GM12865 (cell line): ENCODE measurements at regions not wholly inside any gene's neighbourhood (a gene's known extent, or its start where the extent isn't known, plus 50 kb on each side); places are given as distances from the start of the nearest gene placed in this dataset.

ENCODE experiments used
- DNase-seq: peaks from one replicate; pipeline ENCODE4 v3.0.0; 2010; ENCODE audit warnings: low read depth
- H3K4me3 ChIP-seq: 2 replicates; pipeline ENCODE4 v1.5.1; 2011; ENCODE audit warnings: mild to moderate bottlenecking, low read depth, low read length, control low read depth
- CTCF ChIP-seq: IDR thresholded peaks from 2 replicates; pipeline ENCODE4 v1.5.1; 2011; ENCODE audit warnings: low read length, control low read depth, low read depth, inconsistent platforms; ENCODE audit not compliant: insufficient read depth; ENCODE audit errors: missing control alignments

DNA sequence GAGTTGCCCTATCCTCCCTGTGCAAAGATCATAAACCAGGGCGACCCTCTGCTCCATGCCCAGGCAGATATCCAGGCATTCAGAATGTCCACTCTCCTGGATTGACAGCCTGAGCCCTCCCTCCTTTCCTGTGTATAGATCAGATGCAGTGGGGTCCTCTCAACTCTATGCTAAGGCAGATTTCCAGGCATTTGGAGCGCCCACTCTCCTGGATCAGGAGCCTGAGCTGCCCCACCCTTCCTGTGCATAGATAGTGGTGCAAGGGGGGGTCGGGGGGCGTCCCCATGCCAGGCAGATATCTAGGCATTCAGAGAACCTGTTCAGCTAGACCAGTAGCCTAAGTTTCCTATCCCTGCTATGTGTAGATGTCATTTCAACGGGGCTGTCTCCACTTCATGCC is 941.1 kb downstream of the PCDH19 start:
- H3K4me3 ChIP-seq = no peak overlapping the region
- DNase-seq = no peak
- no peak for TF ChIP-seq CTCF

- no peak for DNase-seq
- H3K4me3 ChIP-seq = no peak overlapping the region
- no peak for TF ChIP-seq CTCF
These were observed 948.9 kb downstream of the PCDH19 start for GRCh38 chrX:99461223-99461622.

- H3K4me3 ChIP-seq = no peak overlapping the region
These were observed 964.7 kb downstream of the PCDH19 start for GRCh38 chrX:99445336-99445735.

DNA sequence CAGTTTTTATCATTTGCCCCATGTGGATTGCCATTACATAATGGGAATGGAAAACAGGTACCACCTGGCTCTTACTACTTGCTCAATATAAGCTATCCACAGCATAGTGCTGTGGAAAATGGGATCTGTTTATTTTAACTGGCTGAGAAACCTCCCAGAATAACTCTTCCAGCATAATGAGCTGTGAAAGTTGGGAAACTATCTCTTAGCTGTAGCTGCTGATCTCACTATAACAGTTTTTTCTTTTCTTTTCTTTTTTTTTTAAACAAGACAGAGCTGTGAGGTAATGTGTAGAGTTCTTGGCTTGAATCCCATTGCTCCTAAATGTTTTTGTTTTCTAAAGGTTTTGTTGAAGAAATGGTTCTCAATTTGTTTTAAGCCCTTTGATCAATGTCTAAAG is 988.3 kb downstream of the PCDH19 start:
- H3K4me3 ChIP-seq = no peak overlapping the region
- DNase-seq = no peak
- no peak for TF ChIP-seq CTCF

More at GRCh38 chrX:99445336-99445735, 964.7 kb downstream of the PCDH19 start:
- DNase-seq = no peak
- TF ChIP-seq CTCF = no peak

DNA sequence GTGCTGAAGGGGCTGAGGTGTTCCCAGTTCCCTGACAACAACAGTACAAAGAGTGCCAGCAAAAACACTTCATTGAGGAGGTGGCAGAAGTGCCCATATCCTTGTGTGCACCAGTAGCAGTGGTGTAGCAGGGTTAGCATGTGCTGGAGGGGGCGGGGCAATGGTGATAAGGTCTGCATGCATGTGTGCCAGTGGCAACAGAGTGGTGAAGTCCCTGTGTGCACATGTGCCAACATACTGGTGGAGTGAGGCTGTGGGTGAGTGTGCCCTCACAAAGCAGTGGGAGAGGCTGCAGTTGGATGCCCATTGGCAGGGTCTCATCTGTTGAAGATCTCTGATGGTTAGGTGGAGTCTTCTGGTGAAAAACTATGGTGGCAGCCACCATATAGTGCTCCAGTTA is 994.6 kb downstream of the PCDH19 start:
- no peak for DNase-seq
- H3K4me3 ChIP-seq = no peak overlapping the region
- TF ChIP-seq CTCF = no peak

DNA sequence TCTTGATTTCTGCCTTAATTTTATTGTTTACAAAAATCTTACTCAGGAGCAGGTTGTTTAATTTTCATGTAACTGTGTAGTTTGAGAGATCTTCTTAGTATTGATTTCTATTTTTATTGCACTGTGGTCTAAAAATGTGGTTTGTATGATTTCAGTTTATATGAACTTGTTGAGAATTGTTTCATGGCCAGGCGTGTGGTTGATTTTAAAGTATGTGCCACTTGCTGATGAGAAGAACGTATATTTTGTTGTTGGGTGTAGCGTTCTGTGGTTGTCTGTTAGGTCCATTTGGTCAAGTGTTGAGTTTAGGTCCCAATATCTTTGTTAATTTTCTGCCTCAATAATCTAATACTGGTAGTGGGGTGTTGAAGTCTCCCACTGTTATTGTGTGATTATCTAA is 996.8 kb downstream of the PCDH19 start:
- H3K4me3 ChIP-seq = no peak overlapping the region
- no peak for TF ChIP-seq CTCF
- DNase-seq = no peak

DNA sequence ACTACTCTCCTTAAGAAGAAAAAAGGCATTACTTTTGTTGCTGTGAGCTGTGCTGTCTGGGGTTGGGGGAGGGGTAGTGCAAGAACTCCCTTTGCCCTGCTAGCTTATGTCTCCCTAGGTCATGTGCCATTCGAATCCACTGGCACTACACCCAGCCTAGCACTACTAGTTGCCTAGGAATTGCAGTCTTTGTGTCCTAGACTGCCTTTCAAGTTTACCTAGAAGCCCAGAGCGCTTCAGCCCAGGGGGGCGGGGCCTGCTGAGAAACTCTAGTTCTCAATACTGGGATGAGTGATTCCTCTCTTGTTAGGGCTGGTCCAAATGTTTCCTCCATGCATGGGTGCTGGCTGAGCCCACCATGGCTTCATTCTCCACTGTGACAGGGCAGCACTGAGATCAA is 1011.5 kb downstream of the PCDH19 start:
- H3K4me3 ChIP-seq = no peak overlapping the region
- no peak for DNase-seq
- TF ChIP-seq CTCF = no peak
